Inflammatory macrophage treated with lipopolysaccharide for 4 hours (primary cell): ENCODE measurements at regions not wholly inside any gene's neighbourhood (a gene's known extent, or its start where the extent isn't known, plus 50 kb on each side); places are given as distances from the start of the nearest gene placed in this dataset.
"Not testable (repeated sequence)": the region's sequence is repeated elsewhere in the genome, so short reads cannot be mapped to it uniquely, and the experiment has no call there.

ENCODE experiments used
- DNase-seq: peaks from one replicate; pipeline ENCODE4 v3.0.0-alpha.2; 2020

DNA sequence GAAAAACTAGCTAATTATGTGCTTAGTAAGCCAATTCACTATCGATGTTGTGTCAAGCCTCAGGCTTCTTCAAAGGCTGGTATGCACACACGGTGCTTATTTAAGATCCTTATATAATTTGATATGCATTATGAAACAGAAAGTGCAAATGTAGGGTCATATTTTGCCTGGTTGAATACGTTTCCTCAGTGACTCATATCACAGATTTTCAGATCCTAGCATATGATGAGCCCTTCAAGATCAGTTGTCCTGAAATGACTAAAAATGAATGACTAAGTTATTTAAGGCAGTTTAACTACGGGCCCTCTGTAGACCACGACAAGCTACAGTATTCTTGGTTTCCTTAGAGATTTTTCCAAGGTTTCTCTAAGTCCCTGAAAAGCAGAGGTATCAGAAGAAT lies 778.3 kb downstream of the PRELID2 start:
- DNase-seq, result no peak

DNA sequence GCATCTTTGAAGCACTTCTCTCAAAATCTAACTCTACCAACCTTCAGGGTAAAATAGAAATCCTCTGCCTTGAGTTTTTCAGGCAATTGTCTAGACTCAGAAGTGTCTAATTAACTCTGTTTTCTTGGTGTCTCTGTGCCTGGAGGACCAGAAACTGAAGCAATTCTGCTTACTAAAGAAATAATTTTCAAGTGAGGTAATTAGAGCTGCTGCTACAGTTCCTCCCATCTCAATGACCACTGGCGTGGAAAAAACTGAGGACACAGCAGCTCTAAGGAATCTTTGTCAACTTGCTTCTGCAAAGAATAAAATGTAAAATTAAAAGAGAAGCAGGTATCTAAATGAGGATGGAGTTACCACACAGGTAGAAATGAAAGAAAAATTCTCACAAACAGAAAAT lies 785.0 kb downstream of the PRELID2 start:
- no peak for DNase-seq

DNA sequence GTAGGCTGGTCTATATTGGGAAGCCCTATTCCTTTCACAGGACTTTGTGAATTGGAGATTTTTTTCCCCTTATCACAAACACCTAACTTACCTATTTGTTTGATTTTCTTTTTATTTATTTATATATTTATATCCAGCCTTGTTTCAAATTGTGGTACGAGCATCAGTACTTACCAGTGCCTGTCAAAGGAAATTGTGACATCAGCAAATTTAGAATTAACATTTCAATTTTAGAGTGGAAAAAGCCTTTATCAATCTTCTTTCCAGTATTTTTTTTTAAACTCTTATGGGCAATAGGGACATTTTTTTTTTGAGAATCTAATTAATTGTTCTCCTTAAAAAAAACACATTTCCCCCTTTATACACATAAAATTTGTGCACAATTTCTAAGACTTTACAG lies 790.2 kb downstream of the PRELID2 start:
- DNase-seq, result no peak

DNA sequence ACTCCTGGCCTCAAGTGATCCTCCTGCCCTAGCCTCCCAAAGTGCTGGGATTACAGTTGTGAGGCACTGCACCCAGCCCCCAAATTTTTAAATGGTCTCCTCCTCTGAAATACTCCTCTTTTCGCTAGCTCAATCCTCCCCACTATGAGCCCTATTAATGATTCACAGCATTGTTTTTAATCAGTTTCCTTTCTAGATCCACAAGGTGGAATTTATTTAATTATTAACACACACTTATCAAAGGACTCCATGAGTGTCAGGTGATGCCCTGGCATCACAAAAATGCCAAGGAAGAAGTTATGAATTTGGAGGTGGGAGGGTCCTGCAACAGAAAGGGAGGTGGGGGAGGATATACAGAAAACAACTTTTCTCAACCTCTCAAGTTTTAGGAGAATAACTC lies 806.5 kb downstream of the PRELID2 start:
- DNase-seq, result no peak

DNA sequence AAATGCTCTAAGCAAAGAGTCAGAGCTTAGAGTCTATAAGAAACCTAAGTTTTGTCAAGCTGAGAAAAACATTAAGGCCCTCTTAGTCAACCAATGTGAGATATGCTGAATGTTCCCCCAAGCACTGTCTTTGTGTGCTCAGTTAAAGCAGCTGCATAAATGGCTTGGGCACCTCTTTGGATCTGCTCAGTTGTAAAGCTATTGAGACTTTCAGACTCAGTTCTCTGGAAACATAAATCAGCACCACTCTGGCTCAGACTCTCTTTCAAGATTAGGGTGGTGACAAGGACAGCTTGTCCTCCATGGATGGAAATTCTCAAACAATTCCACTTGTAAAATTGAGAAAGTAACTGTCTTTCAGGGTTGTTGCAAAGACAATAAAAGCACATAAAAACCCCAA lies 807.9 kb downstream of the PRELID2 start:
- DNase-seq, result no peak

DNA sequence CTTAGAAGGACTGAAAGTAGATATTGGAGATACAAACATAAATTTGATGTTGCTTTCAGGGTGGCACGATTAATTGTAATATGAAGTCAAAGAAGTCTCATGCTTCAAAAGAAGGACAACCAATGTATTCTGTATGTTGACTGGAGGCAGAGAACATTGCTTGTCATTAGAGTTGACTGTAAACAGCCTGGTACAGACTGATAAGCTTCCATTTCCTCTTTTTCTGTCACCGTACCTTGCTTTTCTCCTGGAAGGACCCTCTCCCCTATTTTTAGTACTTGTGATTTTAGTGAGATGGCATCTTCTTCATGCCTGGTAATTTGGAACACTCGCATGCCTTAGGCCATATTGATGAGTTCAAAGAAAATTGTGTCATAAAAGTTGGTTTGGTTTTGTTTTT lies 809.4 kb downstream of the PRELID2 start:
- DNase-seq, result no peak

DNA sequence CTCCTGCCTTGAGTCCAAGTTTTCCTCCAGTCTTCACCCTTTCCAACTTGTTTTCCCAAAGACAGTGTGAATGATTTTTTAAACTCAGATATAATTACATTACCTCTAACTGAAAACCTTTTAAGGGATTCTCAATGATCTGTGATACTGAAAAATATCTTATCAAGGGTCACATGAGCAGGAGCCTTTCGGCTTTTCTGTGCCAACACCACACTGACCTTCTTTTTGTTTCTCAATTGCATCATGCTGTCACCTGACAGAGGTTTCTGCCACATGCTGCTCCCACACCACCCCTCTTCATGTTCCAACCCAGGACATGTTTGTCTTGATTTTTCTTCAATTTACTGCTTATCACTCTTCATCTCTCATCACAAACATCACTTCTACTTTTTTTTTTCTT lies 820.0 kb downstream of the PRELID2 start:
- no peak for DNase-seq

DNA sequence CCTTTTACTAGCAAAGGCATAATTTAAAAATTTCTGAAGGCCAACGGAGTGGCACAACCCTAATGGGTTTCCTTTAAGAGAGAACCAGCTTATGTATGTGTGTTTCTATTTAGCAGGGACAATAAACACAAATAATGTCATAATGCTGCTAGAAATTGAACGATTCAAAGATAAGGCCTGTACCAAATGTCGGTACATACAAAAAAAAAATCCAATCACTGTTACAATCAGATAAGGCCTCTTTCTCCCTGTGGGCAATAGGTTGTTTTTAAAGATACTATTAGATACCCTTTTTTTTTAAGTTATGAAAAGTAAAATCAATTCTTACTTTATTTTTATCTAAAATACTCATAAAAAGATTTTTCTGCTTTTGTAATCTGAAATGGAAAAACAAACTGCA lies 821.0 kb downstream of the PRELID2 start:
- DNase-seq, result no peak

DNA sequence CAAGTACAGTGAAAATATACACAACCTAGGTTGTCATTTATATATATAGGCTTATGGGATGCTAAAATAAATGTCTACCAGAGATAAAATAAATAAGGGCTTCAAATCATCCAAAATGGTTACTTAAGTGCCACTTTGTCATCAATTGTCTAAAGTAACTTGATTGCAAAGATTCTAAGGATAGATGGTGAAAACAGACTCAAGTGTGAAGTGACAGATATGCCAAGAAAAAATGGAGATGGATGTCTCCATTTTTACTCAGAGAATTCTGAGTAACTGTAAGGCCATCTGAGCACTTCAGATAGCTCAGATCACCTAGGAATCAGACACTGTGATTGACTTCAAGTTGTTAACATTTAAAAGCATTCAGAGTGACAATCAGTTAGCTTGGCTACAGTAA lies 824.3 kb downstream of the PRELID2 start:
- no peak for DNase-seq

DNA sequence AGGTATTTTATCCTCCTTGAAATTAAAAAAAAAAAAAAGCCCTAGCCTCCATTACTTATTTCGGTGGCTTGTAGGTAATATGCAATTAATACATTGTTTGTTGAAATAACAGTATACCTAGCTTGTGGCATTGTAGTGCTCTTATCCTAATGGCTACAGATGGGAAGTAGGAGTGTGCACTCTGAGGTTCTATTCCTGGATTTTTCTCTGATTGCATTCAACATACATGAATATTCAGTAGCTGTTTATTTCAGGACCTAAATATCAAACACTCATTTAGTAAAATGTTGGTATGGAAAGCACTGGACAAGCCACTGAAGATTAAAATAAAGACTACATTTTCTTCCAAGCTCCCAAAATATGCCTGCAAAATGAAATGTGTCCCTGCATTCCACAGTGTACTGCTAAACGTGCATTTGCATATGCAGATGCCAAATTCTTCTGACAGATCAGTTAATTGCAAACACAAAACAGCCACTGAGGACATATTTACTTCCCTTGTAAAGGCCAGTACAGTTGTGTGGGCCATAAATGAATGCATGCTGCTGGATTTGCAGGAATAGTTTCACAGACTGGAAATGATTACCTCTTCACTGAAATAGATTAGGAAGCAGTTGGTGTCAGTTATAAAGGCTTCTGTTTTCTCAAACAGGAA lies 826.1 kb downstream of the PRELID2 start:
- no peak for DNase-seq

DNA sequence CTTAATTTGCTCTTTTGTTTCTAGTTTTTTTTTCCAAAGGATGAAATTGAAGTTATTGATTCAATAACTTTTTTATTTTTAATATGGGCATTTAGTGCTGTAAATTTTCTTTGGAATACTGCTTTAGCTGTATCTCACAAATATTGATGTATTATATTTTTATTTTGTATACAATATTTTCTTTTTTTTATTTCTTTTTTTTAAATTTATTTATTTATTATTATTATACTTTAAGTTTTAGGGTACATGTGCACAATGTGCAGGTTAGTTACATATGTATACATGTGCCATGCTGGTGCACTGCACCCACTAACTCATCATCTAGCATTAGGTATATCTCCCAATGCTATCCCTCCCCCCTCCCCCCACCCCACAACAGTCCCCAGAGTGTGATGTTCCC lies 823.7 kb downstream of the KCTD16 start:
- DNase-seq, result not testable (repeated sequence)

DNA sequence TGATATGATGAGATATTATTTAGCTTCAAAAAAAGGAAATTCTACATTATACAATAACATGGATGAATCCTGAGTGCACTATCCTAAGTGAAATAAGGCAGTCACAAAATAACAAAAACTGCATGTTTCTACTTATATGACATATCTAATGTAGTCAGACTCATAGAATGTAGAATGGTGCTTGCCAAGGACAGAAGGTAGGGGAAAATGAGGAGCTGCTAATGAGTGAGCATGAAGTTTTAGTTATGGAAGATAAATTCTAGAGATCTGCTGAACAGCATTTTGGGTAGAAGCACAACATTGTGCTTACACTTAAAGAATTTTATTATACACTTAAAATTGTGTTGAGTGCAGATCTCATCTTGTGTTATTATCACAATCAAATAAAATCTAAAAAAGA lies 812.4 kb downstream of the KCTD16 start:
- no peak for DNase-seq

DNA sequence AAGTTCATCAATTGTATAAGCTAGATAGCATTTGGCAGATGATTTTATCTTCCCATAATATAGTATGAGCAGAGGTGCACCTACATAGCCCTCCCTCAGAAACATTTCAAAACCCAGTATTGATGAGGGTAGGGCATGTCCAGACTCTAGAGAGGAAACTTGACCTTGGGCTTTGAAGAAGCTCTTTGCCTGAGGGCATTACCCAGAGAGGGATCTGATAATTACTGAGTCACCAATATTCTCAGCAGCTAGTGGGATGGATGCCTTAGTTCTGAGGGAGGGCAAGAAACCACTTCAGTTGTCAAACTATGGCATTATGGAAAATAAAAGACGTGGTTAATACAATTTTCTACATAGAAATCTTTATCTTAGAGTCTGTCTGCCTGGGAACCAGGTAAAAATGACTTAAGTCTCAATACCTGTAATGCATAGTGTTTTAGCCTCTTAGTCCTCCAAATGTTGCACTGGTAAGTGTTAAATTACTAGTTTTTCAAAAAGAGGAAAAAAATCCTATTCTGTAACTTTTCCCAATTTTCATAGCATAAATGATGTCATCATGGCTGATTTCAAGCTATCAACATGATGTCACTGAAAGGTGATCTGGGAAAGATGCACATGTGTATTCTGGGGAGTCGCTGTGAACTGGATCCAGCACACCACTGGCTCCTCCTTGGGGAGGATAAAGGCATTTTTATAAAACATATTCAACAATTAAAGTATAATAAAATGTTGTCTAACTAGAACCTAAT lies 809.0 kb downstream of the KCTD16 start:
- DNase-seq, result no peak

DNA sequence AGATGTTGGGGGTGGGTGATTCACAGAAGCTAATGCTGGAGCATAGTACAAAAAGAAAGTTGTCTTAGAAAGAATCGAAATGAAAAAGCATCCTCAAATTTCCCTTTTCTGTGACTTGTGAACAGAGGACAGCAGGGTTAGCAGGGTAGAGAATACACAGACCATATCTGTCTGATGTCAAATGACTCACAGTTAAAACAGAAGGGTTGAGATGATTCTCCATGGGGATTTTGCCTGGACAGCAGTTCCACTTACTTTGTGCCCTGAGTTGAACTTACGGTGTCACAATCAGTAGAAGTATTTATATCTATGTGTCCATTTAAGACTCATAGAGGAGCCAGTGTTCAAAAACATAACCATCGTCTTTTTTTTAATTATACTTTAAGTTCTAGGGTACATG lies 801.6 kb downstream of the KCTD16 start:
- no peak for DNase-seq

DNA sequence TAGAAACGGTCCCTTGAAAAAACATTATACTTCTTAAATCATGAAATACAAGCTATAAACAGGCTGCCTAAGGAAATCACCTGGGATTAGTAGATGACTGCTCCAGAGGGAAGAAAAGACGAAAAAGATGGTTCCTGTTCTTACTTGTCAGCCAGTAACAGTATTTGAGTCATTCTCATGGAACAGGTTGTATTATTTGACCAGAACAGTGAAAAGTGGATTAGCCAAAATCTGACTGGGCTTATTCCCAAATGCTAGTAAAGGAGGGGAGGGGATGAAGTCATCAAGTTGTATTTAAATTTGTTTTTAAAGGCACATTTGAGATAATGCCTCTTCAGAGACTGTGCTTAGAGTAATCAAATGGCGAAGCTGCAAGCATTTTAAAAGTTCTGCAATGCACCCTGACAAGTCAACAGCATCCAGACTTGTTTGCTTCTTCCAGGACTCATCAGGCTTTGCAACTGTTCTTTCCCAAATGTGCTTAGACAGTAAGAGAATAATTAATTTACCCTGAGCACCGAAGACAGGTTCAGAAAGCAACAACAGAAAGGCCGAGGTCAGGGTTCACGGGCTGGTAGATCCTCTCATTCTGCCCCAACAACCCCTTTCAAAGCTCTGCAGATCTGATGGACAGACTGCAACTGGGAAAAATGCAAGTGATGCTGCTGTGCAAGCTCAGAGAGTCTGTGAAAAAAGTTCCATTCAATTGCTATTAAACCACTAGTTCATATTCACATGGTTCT lies 800.6 kb downstream of the KCTD16 start:
- no peak for DNase-seq

DNA sequence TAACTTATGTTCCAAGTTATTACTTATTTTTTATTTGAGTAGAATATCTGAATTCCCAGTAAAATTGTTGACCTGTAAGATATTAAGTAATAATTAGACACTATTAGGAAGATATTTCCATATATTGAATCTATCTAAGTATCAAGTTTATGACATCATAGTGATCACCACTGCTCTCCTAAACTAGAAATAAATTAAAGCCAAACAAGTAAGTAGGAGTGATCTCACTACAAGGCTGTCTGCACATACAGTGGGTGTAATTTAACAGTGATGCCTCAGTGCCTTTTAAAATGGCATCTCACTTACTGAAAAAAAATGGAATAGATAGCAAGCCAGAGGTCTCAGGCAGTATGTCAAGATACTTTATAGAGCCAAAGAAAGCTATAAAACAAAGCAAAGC lies 789.6 kb downstream of the KCTD16 start:
- DNase-seq, result no peak

DNA sequence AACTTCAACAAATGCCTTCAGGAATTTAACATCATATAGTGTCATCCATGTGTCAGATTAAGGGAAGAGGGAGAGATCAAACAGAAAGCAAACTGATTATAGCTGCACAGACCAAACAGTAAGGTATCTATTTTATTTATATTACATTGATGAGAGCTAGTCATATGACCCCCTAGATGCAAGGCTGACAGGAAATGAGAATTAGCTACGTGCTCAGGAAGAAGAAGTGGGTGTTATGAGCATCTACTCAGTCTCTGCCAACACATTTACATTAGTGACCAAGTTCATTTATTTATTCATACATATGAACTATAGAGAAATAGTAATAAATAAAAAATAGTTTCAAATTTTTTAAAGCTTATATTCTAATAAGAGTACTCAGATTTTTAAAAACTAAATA lies 787.3 kb downstream of the KCTD16 start:
- DNase-seq, result no peak

DNA sequence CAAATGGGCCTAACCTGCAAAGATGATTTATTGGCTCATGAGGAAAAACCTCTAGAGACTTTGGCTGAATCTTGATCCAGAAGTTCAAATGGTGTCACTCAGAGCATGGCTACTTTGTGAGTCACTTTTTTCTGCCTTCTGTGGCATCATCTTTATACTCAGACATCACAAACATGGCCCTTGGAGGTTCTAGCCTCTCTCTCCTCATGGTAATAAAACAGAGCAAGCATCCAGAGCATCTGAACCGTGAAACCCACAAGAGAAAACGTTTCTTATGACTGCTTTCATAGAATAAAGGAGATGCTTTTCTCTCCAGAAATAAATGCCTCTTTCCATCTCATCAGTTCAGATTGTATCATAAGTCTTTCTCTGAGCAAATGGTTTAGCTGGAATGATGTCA lies 780.3 kb downstream of the KCTD16 start:
- no peak for DNase-seq

DNA sequence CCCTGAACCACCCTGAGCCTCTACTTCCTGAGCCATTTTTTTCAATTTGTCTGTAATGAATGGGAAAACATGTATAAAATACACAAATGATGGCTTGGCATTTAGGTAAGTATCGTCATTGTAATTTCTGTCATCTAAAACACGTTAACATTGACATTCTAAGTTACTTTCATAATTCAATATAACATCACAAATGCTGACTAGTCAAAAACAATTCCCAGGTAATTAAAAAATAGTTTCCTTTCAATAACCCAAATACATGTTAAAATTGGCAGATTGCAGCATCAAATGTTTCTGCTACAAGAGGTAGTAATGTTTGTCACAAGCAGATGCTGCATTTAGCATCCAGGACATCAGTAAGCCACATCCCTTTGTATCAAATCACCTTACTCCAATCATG lies 776.4 kb downstream of the KCTD16 start:
- DNase-seq, result no peak

DNA sequence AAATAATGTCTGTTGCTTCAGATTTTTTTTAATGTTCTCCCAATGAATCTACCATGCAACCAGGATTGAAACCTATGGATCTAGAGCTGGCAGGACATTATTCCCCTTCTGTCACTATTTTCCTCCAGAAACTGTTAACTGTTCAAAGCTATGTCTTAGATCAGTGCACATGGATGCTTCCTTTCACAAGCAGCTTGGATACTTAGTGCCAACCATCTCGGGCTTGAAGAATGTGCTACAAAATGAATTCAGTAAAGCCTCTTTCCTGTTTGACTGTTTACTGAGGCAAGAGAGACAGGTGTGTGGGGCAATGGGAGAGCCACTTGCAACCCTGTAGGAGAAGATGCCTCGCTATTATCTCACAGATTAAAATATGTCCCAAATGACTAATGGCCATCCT lies 774.8 kb downstream of the KCTD16 start:
- DNase-seq, result no peak

DNA sequence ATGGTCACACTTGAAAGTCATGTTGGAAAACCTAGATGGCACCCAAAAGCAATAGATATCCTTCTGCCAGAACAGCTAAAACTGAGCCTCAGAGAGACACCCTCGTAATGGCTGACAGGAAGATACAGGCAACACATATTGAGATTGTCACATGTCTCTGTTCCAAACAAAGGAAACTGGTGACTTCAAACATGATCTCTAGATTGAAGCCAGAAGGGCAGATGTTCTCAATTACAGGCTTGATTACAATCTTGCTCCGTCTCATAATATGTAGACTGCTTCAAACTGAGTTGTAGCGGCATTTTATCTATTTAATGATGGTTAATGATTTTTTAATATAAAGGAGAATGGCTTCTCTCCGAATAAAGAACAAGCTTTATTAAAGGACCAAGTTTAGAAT lies 774.3 kb downstream of the KCTD16 start:
- no peak for DNase-seq

DNA sequence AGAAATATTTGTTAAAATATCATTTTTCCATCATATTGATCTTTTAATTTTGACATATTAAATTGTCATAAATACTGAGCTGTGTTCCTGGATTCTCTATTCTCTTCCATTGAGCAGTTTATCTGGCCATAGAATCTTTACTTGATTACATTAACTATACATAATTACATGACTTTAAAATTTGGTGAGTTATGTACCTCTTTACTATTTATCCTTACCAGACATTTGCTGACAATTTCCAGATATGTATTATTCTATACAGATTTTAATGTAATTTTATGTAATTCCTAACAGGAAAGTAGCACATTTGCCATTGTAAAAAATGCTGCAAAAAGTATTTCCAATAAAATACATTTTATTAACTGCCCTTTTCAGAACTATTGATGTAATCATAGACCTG lies 770.3 kb downstream of the KCTD16 start:
- no peak for DNase-seq

DNA sequence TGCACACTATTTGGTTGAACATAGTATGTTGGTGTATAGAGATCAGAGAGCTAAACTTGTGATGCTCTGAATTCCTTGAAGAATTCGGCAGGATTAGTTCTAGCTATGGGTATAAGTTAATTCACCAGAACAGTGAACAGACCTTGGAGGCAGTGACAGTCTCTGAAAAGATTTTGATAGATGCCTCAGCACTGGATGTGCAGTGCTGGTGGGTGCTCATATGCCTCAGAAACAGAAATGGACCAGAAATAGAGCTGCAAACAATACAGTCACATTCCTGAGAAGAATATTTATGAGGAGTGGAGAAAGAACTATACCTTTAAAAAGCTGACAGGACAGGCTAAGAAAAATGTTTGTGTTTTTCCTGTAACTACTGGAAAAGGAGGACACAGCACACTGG lies 747.7 kb downstream of the KCTD16 start:
- no peak for DNase-seq

DNA sequence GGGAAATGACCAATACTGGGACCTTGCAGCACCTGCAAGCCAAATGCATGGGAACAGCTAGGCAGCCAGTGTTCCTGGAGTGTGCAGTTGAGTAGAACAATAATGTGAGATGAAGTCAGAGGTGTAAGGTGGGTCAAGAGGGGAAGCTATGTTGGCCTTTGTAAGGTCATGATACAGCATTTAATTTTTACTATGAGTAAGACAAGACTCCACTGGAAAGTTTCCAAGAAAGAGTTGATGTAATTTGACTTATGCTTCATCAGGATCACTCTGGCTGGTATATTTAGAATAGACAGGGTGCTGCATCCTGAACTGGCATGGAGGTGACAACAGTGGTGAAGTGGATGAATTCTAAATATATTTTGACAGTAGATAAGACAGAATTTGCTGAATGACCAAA lies 744.8 kb downstream of the KCTD16 start:
- DNase-seq, result no peak
